ENCODE measurements at regions not wholly inside any gene's neighbourhood (a gene's known extent, or its start where the extent isn't known, plus 50 kb on each side); places are given as distances from the start of the nearest gene placed in this dataset.

DNA sequence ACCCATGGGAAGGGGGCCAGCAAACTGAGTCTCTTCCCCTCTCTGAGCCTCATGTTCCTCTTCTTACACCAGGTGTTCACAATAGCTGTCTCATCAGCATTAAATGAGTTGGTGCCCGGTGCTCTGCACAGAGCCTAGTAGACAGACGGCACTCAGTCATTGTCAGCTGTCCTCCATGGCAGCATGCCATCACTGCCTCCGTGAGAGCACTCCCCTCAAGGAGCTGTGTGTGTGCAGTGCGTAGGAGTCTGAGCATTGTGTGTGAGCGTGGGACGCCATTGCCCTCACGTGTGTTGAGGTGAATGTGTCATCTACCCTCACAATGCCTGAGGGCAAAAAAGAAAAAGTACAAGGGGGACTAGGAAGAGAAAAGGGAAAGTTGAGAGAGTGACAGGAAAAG, 536.5 kb downstream of the CDK5RAP2 start:
- no peak for TF ChIP-seq CTCF (IDR thresholded peaks at IDR 0.05)
- Histone ChIP-seq H3K27ac (no peak overlapping the region), H3K27me3 (no peaks in the 10 kb centered on the region), H3K4me3 (no peak overlapping the region), H3K4me1 (no peaks in the 10 kb centered on the region), H3K36me3 (no peaks in the 10 kb centered on the region), H3K9me3 (no peaks in the 10 kb centered on the region)
- intact Hi-C loops (cut with DNase I) = no loop called here
- DNase-seq (no peak), ATAC-seq (no peak)

GRCh38 chr9:120040896-120041295, 539.1 kb downstream of the CDK5RAP2 start:
- no peak for DNase-seq
- no peak for TF ChIP-seq CTCF (IDR thresholded peaks at IDR 0.05)
- H3K27me3 ChIP-seq = no peaks in the 10 kb centered on the region
- no peaks in the 10 kb centered on the region for H3K36me3 ChIP-seq
- no peak overlapping the region for H3K4me3 ChIP-seq
- H3K27ac ChIP-seq = no peak overlapping the region
- intact Hi-C loops (cut with DNase I) = no loop called here
- H3K4me1 ChIP-seq = no peaks in the 10 kb centered on the region
- ATAC-seq = no peak
- H3K9me3 ChIP-seq = no peaks in the 10 kb centered on the region

- TF ChIP-seq CTCF (IDR thresholded peaks at IDR 0.05) = no peak
- H3K4me3 ChIP-seq = no peak overlapping the region
- H3K9me3 ChIP-seq = no peaks in the 10 kb centered on the region
- H3K36me3 ChIP-seq = no peaks in the 10 kb centered on the region
- H3K27ac ChIP-seq = no peak overlapping the region
- intact Hi-C loops (cut with DNase I) = no loop called here
- ATAC-seq (no peak), DNase-seq (no peak)
- H3K4me1 ChIP-seq = no peaks in the 10 kb centered on the region
- no peaks in the 10 kb centered on the region for H3K27me3 ChIP-seq
These were observed 541.6 kb downstream of the CDK5RAP2 start for GRCh38 chr9:120038342-120038741.

GRCh38 chr9:120032639-120033038, 547.3 kb downstream of the CDK5RAP2 start:
- intact Hi-C loops (cut with DNase I) = no loop called here
- TF ChIP-seq CTCF (IDR thresholded peaks at IDR 0.05) = no peak
- no peaks in the 10 kb centered on the region for H3K36me3 ChIP-seq
- DNase-seq = no peak
- H3K27ac ChIP-seq = no peak overlapping the region
- H3K4me1 ChIP-seq = no peaks in the 10 kb centered on the region
- no peaks in the 10 kb centered on the region for H3K27me3 ChIP-seq
- no peak for ATAC-seq
- H3K4me3 ChIP-seq = no peak overlapping the region
- no peaks in the 10 kb centered on the region for H3K9me3 ChIP-seq

DNA sequence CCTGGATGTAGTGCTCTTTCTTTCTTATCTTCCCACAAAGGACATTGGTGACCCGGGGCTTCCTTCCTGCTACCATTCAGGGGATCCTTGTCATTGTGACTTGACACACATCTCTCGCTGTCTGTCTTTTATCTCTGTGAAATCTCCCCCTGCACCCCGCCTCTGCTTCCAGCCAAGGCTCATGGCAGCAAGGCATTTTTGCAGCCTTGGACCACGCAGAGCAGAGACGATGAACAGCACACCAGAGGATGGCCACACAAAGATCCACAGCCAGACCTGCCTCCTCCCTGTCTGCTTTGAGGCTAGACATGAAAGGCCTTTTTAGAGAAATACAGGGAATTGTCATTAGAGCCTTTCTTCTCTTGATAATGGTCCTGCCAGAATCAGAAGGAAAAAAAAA, 549.1 kb downstream of the CDK5RAP2 start:
- no peaks in the 10 kb centered on the region for H3K36me3 ChIP-seq
- TF ChIP-seq CTCF (IDR thresholded peaks at IDR 0.05) = no peak
- H3K4me1 ChIP-seq = no peaks in the 10 kb centered on the region
- no peak for ATAC-seq
- DNase-seq = no peak
- H3K27me3 ChIP-seq = no peaks in the 10 kb centered on the region
- H3K4me3 ChIP-seq = no peak overlapping the region
- intact Hi-C loops (cut with DNase I) = no loop called here
- no peak overlapping the region for H3K27ac ChIP-seq
- no peaks in the 10 kb centered on the region for H3K9me3 ChIP-seq

- DNase-seq (no peak), ATAC-seq (no peak)
- H3K36me3 ChIP-seq = no peaks in the 10 kb centered on the region
- TF ChIP-seq CTCF (IDR thresholded peaks at IDR 0.05) = no peak
- H3K27me3 ChIP-seq = no peaks in the 10 kb centered on the region
- H3K27ac ChIP-seq = no peak overlapping the region
- H3K9me3 ChIP-seq = no peaks in the 10 kb centered on the region
- H3K4me3 ChIP-seq = no peak overlapping the region
- intact Hi-C loops (cut with DNase I) = no loop called here
- no peaks in the 10 kb centered on the region for H3K4me1 ChIP-seq
These were observed 561.4 kb downstream of the CDK5RAP2 start for GRCh38 chr9:120018550-120018949.
